Ascending aorta (tissue), 2 donors: ENCODE measurements at regions not wholly inside any gene's neighbourhood (a gene's known extent, or its start where the extent isn't known, plus 50 kb on each side); places are given as distances from the start of the nearest gene placed in this dataset.

Experiments used
- DNase-seq, 2 donors: peaks; one replicate each; pipeline ENCODE4 v3.0.0-alpha.2; 2019; ENCODE audit warnings: low spot score in 2 of 2
- H3K27ac ChIP-seq, 2 donors: fragments of 200-600 bp; sonication (generic); one replicate each; pipeline ENCODE4 v1.5.1; 2016 to 2017; ENCODE audit warnings: mild to moderate bottlenecking in 1 of 2
- H3K27me3 ChIP-seq: fragments of 200-600 bp; sonication (generic); one replicate; pipeline ENCODE4 v1.5.1; 2017
- H3K36me3 ChIP-seq, 2 donors: fragments of 200-600 bp; sonication (generic); one replicate each; pipeline ENCODE4 v1.5.1; 2016
- H3K4me1 ChIP-seq, 2 donors: fragments of 200-600 bp; sonication (generic); one replicate each; pipeline ENCODE4 v1.5.1; 2016 to 2017; ENCODE audit warnings: mild to moderate bottlenecking in 1 of 2
- H3K4me3 ChIP-seq, 2 donors: fragments of 200-600 bp; sonication (generic); one replicate each; pipeline ENCODE4 v1.5.1; 2016 to 2017; ENCODE audit warnings: mild to moderate bottlenecking in 1 of 2
- H3K9me3 ChIP-seq, 2 donors: fragments of 200-600 bp; sonication (generic); one replicate each; pipeline ENCODE4 v1.5.1; 2016
- CTCF ChIP-seq, 3 experiments: fragments of 200-600 bp in 2 of 3; fragments of 450-650 bp in 1 of 3; sonication (generic) in 2 of 3; IDR thresholded peaks; one replicate each; pipeline ENCODE4 v1.5.1; 2016 to 2019; ENCODE audit warnings: antibody characterized with exemption in 3 of 3, mild to moderate bottlenecking in 1 of 3, moderate library complexity in 1 of 3
- intact Hi-C: fragments of 100-400 bp; cut with DNase I; formaldehyde crosslinking; loops from one replicate; pipeline ENCODE4 v1.15.1; 2023

GRCh38 chr4:32826169-32826568 is 2106.0 kb downstream of the PCDH7 start:
- Histone ChIP-seq H3K27ac (no peak overlapping the region), H3K9me3 (no peaks in the 10 kb centered on the region), H3K36me3 (no peaks in the 10 kb centered on the region), H3K4me3 (no peak overlapping the region), H3K27me3 (no peaks in the 10 kb centered on the region), H3K4me1 (no peaks in the 10 kb centered on the region)
- intact Hi-C loops: no loop called here
- no peak for TF ChIP-seq CTCF (IDR thresholded peaks at IDR 0.05)
- DNase-seq: no peak

- Histone ChIP-seq H3K27ac (no peak overlapping the region), H3K4me3 (no peak overlapping the region), H3K4me1 (no peaks in the 10 kb centered on the region), H3K27me3 (no peaks in the 10 kb centered on the region), H3K36me3 (no peaks in the 10 kb centered on the region), H3K9me3 (no peaks in the 10 kb centered on the region)
- intact Hi-C loops: no loop called here
- no peak for DNase-seq
- no peak for TF ChIP-seq CTCF (IDR thresholded peaks at IDR 0.05)
These were observed 2110.0 kb downstream of the PCDH7 start for GRCh38 chr4:32830160-32830559.

- Histone ChIP-seq H3K27me3 (no peaks in the 10 kb centered on the region), H3K9me3 (no peaks in the 10 kb centered on the region), H3K4me1 (no peaks in the 10 kb centered on the region), H3K27ac (no peak overlapping the region), H3K4me3 (no peak overlapping the region), H3K36me3 (no peaks in the 10 kb centered on the region)
- intact Hi-C loops: no loop called here
- DNase-seq: no peak
- no peak for TF ChIP-seq CTCF (IDR thresholded peaks at IDR 0.05)
These were observed 2110.9 kb downstream of the PCDH7 start for GRCh38 chr4:32831104-32831503.

- Histone ChIP-seq H3K4me1 (no peaks in the 10 kb centered on the region), H3K27me3 (no peaks in the 10 kb centered on the region), H3K36me3 (no peaks in the 10 kb centered on the region), H3K27ac (no peak overlapping the region), H3K9me3 (no peaks in the 10 kb centered on the region), H3K4me3 (no peak overlapping the region)
- intact Hi-C loops: no loop called here
- DNase-seq: no peak
- TF ChIP-seq CTCF (IDR thresholded peaks at IDR 0.05): no peak
These were observed 2120.5 kb downstream of the PCDH7 start for GRCh38 chr4:32840461-32841189.

- Histone ChIP-seq H3K4me3 (no peak overlapping the region), H3K9me3 (no peaks in the 10 kb centered on the region), H3K27ac (no peak overlapping the region), H3K36me3 (no peaks in the 10 kb centered on the region), H3K27me3 (no peaks in the 10 kb centered on the region), H3K4me1 (no peaks in the 10 kb centered on the region)
- intact Hi-C loops: no loop called here
- no peak for DNase-seq
- no peak for TF ChIP-seq CTCF (IDR thresholded peaks at IDR 0.05)
These were observed 2121.0 kb downstream of the PCDH7 start for GRCh38 chr4:32841217-32841616.

- intact Hi-C loops: no loop called here
- no peak for DNase-seq
- no peaks in the 10 kb centered on the region for H3K4me1 ChIP-seq
- no peak overlapping the region for H3K4me3 ChIP-seq
- no peak for TF ChIP-seq CTCF (IDR thresholded peaks at IDR 0.05)
- H3K9me3 ChIP-seq: no peaks in the 10 kb centered on the region
- H3K36me3 ChIP-seq: no peaks in the 10 kb centered on the region
- no peaks in the 10 kb centered on the region for H3K27me3 ChIP-seq
- H3K27ac ChIP-seq: no peak overlapping the region
These were observed 2127.3 kb downstream of the PCDH7 start for GRCh38 chr4:32847461-32847860.
